ENCODE measurements at regions not wholly inside any gene's neighbourhood (a gene's known extent, or its start where the extent isn't known, plus 50 kb on each side); places are given as distances from the start of the nearest gene placed in this dataset.
"Not testable (repeated sequence)": the region's sequence is repeated elsewhere in the genome, so short reads cannot be mapped to it uniquely, and the experiment has no call there.

- no peak overlapping the region for H3K4me3 ChIP-seq (ENCODE audit: low read depth, low read length)
- TF ChIP-seq, protein P1, sequence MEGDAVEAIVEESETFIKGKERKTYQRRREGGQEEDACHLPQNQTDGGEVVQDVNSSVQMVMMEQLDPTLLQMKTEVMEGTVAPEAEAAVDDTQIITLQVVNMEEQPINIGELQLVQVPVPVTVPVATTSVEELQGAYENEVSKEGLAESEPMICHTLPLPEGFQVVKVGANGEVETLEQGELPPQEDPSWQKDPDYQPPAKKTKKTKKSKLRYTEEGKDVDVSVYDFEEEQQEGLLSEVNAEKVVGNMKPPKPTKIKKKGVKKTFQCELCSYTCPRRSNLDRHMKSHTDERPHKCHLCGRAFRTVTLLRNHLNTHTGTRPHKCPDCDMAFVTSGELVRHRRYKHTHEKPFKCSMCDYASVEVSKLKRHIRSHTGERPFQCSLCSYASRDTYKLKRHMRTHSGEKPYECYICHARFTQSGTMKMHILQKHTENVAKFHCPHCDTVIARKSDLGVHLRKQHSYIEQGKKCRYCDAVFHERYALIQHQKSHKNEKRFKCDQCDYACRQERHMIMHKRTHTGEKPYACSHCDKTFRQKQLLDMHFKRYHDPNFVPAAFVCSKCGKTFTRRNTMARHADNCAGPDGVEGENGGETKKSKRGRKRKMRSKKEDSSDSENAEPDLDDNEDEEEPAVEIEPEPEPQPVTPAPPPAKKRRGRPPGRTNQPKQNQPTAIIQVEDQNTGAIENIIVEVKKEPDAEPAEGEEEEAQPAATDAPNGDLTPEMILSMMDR (conservative IDR thresholded peaks at IDR 0.05; ENCODE audit: low read depth, low read length) = no peak
- no peak for DNase-seq (ENCODE audit: low read depth)
Measured at GRCh38 chr6:27539551-27539950, 66.6 kb upstream of the ZNF184 start.

- TF ChIP-seq, protein P1 (conservative IDR thresholded peaks at IDR 0.05; ENCODE audit: low read depth, low read length) = no peak
- H3K4me3 ChIP-seq (ENCODE audit: low read depth, low read length) = no peak overlapping the region
- DNase-seq (ENCODE audit: low read depth) = peak; percentile 70
Measured at GRCh38 chr6:27532820-27533538, 60.1 kb upstream of the ZNF184 start.

DNA sequence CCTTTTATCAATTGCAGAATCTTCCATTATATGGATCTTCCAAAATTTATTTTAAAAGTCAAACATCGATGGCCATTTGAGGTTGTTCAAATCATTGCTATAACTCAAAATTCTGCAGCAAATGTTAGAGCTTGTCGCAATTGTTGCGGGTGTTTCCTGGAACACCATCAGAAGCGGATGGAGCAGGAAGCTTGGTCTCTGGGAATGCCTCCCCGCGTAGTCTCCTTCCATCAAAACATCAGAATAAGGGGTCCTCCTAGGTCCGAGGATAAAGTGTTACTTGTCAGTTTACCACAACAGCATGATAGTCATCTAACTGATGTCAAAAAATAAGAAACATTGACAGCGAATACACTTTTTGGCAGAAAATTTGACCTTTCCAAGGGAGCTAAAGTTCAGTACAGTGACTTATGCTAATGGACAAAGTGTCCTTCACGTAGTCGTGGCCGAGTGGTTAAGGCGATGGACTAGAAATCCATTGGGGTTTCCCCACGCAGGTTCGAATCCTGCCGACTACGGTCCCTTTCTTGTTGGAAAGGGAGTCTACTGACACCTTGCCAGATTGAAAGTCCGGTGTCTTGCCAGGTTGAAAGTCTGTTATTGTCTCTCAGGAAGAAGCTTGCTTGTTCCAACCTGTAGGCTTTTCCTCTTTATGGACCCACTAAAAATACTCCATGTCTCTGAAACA is 59.0 kb upstream of the ZNF184 start:
- H3K4me3 ChIP-seq (ENCODE audit: low read depth, low read length) = no peak overlapping the region
- no peak for DNase-seq (ENCODE audit: low read depth)
- TF ChIP-seq, protein P1 (conservative IDR thresholded peaks at IDR 0.05; ENCODE audit: low read depth, low read length) = no peak

- not testable (repeated sequence) for H3K4me3 ChIP-seq (ENCODE audit: low read depth, low read length); DNase-seq (ENCODE audit: low read depth)
Measured at GRCh38 chr6:27529796-27530195, 56.9 kb upstream of the ZNF184 start.

- no peak overlapping the region for H3K4me3 ChIP-seq (ENCODE audit: low read depth, low read length)
- DNase-seq (ENCODE audit: low read depth) = no peak
- TF ChIP-seq, protein P1 (conservative IDR thresholded peaks at IDR 0.05; ENCODE audit: low read depth, low read length) = no peak
Measured at GRCh38 chr6:27528714-27529113, 55.8 kb upstream of the ZNF184 start.

Data from choroid plexus epithelial cell (primary cell).